IMR-90 (cell line): ENCODE measurements at regions not wholly inside any gene's neighbourhood (a gene's known extent, or its start where the extent isn't known, plus 50 kb on each side); places are given as distances from the start of the nearest gene placed in this dataset.

ENCODE experiments used
- BHLHE40 ChIP-seq: fragments of 150-350 bp; IDR thresholded peaks from 2 replicates; pipeline ENCODE4 v1.6.1; 2016; ENCODE audit warnings: mild to moderate bottlenecking, low read depth, low read length
- CEBPB ChIP-seq: IDR thresholded peaks from 2 replicates; pipeline ENCODE4 v1.6.1; 2012; ENCODE audit warnings: low read depth, low read length, improper control_type of control experiment
- CHD1 ChIP-seq: IDR thresholded peaks from 2 replicates; pipeline ENCODE4 v1.6.1; 2012; ENCODE audit warnings: low read depth, low read length, improper control_type of control experiment
- ELK1 ChIP-seq: fragments of 150-350 bp; IDR thresholded peaks from 2 replicates; pipeline ENCODE4 v1.6.1; 2016; ENCODE audit warnings: low read depth, mild to moderate bottlenecking, low read length, moderate library complexity, borderline replicate concordance
- FOS ChIP-seq: fragments of 150-350 bp; IDR thresholded peaks from 2 replicates; pipeline ENCODE4 v1.6.1; 2016; ENCODE audit warnings: low read depth, low read length
- MAFK ChIP-seq: IDR thresholded peaks from 2 replicates; pipeline ENCODE4 v1.6.1; 2012; ENCODE audit warnings: low read depth, low read length, improper control_type of control experiment
- MXI1 ChIP-seq: IDR thresholded peaks from 2 replicates; pipeline ENCODE4 v1.6.1; 2012; ENCODE audit warnings: low read depth, mild to moderate bottlenecking, low read length, moderate library complexity, borderline replicate concordance
- NFE2L2 ChIP-seq: fragments of 150-350 bp; IDR thresholded peaks from 2 replicates; pipeline ENCODE4 v1.6.1; 2016; ENCODE audit warnings: low read depth, mild to moderate bottlenecking, low read length
- POLR2A ChIP-seq: IDR thresholded peaks from 2 replicates; pipeline ENCODE4 v1.6.1; 2012; ENCODE audit warnings: mild to moderate bottlenecking, low read depth, low read length
- RAD21 ChIP-seq: IDR thresholded peaks from 2 replicates; pipeline ENCODE4 v1.6.1; 2012; ENCODE audit warnings: low read length, improper control_type of control experiment
- RFX5 ChIP-seq: IDR thresholded peaks from 2 replicates; pipeline ENCODE4 v1.8.0; 2012; ENCODE audit warnings: low read depth, mild to moderate bottlenecking, low read length, moderate library complexity
- SMC3 ChIP-seq: fragments of 150-350 bp; IDR thresholded peaks from 2 replicates; pipeline ENCODE4 v1.6.1; 2016; ENCODE audit warnings: low read depth, mild to moderate bottlenecking, antibody characterized with exemption, low read length, moderate library complexity
- TF ChIP-seq, protein P1 (sequence below): conservative IDR thresholded peaks from 2 replicates; pipeline ENCODE4 v1.5.1; 2012; ENCODE audit warnings: mild to moderate bottlenecking, low read depth, low read length, improper control_type of control experiment
- TF ChIP-seq, protein P2 (sequence below): fragments of 150-350 bp; IDR thresholded peaks from 2 replicates; pipeline ENCODE4 v1.6.1; 2017; ENCODE audit warnings: mild to moderate bottlenecking, antibody characterized with exemption, low read length, low read depth

DNA sequence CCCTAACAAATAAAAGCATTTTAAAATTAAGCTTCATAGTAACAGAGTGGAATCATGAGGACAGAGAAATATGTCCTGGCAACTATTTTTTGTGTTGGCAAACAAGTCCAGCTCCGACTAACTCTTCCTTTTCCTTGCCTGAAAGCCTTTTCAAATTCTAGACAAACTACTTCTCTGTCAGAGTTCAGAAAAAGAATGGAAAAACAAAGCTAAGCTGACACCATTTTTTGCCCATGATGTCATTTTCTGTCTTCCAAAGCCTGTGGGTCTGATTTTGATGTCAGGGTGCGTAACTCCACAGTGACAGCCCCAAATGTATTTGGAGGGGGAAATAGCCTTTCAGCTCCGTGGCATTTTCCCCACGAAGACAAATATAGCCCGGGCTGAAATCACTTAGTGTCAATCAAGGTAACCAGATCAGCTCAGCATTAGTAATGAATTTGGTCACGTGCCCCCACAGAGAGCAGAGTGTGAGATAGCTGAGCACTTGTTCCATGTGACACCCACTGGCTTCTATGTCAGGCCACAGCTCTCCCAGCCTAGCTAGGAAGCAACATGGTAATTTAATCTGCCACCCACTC lies 233.0 kb upstream of the SIX2 start:
- TF ChIP-seq, protein P1, sequence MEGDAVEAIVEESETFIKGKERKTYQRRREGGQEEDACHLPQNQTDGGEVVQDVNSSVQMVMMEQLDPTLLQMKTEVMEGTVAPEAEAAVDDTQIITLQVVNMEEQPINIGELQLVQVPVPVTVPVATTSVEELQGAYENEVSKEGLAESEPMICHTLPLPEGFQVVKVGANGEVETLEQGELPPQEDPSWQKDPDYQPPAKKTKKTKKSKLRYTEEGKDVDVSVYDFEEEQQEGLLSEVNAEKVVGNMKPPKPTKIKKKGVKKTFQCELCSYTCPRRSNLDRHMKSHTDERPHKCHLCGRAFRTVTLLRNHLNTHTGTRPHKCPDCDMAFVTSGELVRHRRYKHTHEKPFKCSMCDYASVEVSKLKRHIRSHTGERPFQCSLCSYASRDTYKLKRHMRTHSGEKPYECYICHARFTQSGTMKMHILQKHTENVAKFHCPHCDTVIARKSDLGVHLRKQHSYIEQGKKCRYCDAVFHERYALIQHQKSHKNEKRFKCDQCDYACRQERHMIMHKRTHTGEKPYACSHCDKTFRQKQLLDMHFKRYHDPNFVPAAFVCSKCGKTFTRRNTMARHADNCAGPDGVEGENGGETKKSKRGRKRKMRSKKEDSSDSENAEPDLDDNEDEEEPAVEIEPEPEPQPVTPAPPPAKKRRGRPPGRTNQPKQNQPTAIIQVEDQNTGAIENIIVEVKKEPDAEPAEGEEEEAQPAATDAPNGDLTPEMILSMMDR: no peak
- TF ChIP-seq, protein P2, sequence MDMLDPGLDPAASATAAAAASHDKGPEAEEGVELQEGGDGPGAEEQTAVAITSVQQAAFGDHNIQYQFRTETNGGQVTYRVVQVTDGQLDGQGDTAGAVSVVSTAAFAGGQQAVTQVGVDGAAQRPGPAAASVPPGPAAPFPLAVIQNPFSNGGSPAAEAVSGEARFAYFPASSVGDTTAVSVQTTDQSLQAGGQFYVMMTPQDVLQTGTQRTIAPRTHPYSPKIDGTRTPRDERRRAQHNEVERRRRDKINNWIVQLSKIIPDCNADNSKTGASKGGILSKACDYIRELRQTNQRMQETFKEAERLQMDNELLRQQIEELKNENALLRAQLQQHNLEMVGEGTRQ: peak; percentile 70
- no peak for TF ChIP-seq FOS
- no peak for TF ChIP-seq BHLHE40
- no peak for TF ChIP-seq RFX5
- no peak for TF ChIP-seq NFE2L2
- TF ChIP-seq POLR2A: no peak
- no peak for TF ChIP-seq MAFK
- TF ChIP-seq RAD21: no peak
- no peak for TF ChIP-seq CHD1
- no peak for TF ChIP-seq ELK1
- TF ChIP-seq SMC3: no peak
- no peak for TF ChIP-seq CEBPB
- TF ChIP-seq MXI1: no peak
